Endothelial cell of umbilical vein (primary cell): ENCODE measurements at regions not wholly inside any gene's neighbourhood (a gene's known extent, or its start where the extent isn't known, plus 50 kb on each side); places are given as distances from the start of the nearest gene placed in this dataset.

Source experiments
- BruUV-seq: library from RNA; stranded (reverse); fragments of 400-500 nt; replicated peaks from 2 replicates; lab custom pipeline; 2021; lab: Mats Ljungman, UMichigan
- CTCF ChIA-PET: fragments of 300-600, 350-600 bp; sonication (Branson Sonifier 250); formaldehyde crosslinking; loops from one replicate; lab custom pipeline; 2021; ENCODE audit warnings: antibody characterized with exemption, inconsistent platforms; lab: Charles Lee
- POLR2A ChIA-PET: fragments of 300-600, 350-600 bp; sonication (Branson Sonifier 250); formaldehyde crosslinking; loops from one replicate; lab custom pipeline; 2021; ENCODE audit warnings: antibody characterized with exemption, inconsistent platforms; lab: Charles Lee
- DNase-seq: peaks from one replicate; pipeline ENCODE4 v3.0.0-alpha.2; 2011; ENCODE audit warnings: low read depth, low spot score
- FAIRE-seq: peaks from 2 replicates; lab custom pipeline; 2011; peaks lifted over from hg19 to GRCh38; lab: Jason Lieb, UNC
- H2AFZ ChIP-seq: 2 replicates; pipeline ENCODE4 v1.6.0; 2012; ENCODE audit warnings: low read depth, low read length, control low read depth, inconsistent platforms
- H3K27ac ChIP-seq: 2 replicates; pipeline ENCODE4 v1.5.1; 2011; ENCODE audit warnings: low read depth, mild to moderate bottlenecking, control low read depth, low read length, moderate library complexity; ENCODE audit not compliant: insufficient read depth
- H3K27me3 ChIP-seq, 2 experiments: 2 replicates each; pipeline versions ENCODE4 v1.6.0 to v1.6.1; 2011; ENCODE audit warnings: low read length in 2 of 2, mixed read lengths in 1 of 2; ENCODE audit not compliant: control insufficient read depth in 2 of 2, insufficient read depth in 2 of 2
- H3K36me3 ChIP-seq, 2 experiments: 2 replicates in 1 of 2; 3 replicates in 1 of 2; pipeline ENCODE4 v1.5.1; 2011; ENCODE audit warnings: low read length in 2 of 2, mild to moderate bottlenecking in 1 of 2, moderate library complexity in 1 of 2; ENCODE audit not compliant: control insufficient read depth in 2 of 2, insufficient read depth in 2 of 2; ENCODE audit errors: extremely low read depth in 1 of 2
- H3K4me1 ChIP-seq: 3 replicates; pipeline ENCODE4 v1.5.1; 2011; ENCODE audit warnings: mild to moderate bottlenecking, low read length; ENCODE audit not compliant: control insufficient read depth, insufficient read depth; ENCODE audit errors: extremely low read depth
- H3K4me2 ChIP-seq: 2 replicates; pipeline ENCODE4 v1.6.1; 2011; ENCODE audit warnings: low read length, control low read depth, mixed read lengths; ENCODE audit not compliant: insufficient read depth
- H3K4me3 ChIP-seq, 3 experiments: fragments of 200-600 bp in 1 of 3; sonication (generic), shearing (Covaris generic) in 1 of 3; replicated peaks in 1 of 3; 2 replicates each; pipeline ENCODE4 v1.5.1; 2011 to 2016; ENCODE audit warnings: control low read depth in 3 of 3, low read length in 3 of 3, mild to moderate bottlenecking in 2 of 3, inconsistent platforms in 1 of 3, low read depth in 1 of 3, moderate library complexity in 1 of 3; ENCODE audit not compliant: insufficient read depth in 1 of 3
- H3K79me2 ChIP-seq: 2 replicates; pipeline ENCODE4 v1.6.0; 2012; ENCODE audit warnings: low read length, inconsistent platforms; ENCODE audit not compliant: control insufficient read depth, insufficient read depth
- H3K9ac ChIP-seq: replicated peaks from 2 replicates; pipeline ENCODE3; 2011; ENCODE audit warnings: low read length, control low read depth; ENCODE audit not compliant: insufficient read depth; ENCODE audit errors: extremely low read depth
- H3K9me1 ChIP-seq: replicated peaks from 3 replicates; pipeline ENCODE4 v1.6.0; 2011; ENCODE audit warnings: mild to moderate bottlenecking, low read length; ENCODE audit not compliant: control insufficient read depth, insufficient read depth; ENCODE audit errors: extremely low read depth
- H3K9me3 ChIP-seq: replicated peaks from 2 replicates; pipeline ENCODE4 v1.5.1; 2012; ENCODE audit warnings: low read length, inconsistent platforms; ENCODE audit not compliant: control insufficient read depth, insufficient read depth
- H4K20me1 ChIP-seq: replicated peaks from 2 replicates; pipeline ENCODE3; 2011; ENCODE audit warnings: mild to moderate bottlenecking, low read length; ENCODE audit not compliant: control insufficient read depth, insufficient read depth; ENCODE audit errors: extremely low read depth
- CTCF ChIP-seq, 2 donors: IDR thresholded peaks; 1 replicate in 1 of 2; 2 replicates in 1 of 2; pipeline ENCODE4 v1.5.1; 2011; ENCODE audit warnings: low read length in 2 of 2, mild to moderate bottlenecking in 2 of 2, moderate library complexity in 2 of 2, control low read depth in 1 of 2, inconsistent platforms in 1 of 2, low read depth in 1 of 2; ENCODE audit not compliant: insufficient read depth in 1 of 2; ENCODE audit errors: extremely low read depth in 1 of 2
- EZH2 ChIP-seq: IDR thresholded peaks from 2 replicates; pipeline ENCODE4 v1.6.1; 2012; ENCODE audit warnings: borderline replicate concordance, low read depth, mild to moderate bottlenecking, moderate library complexity, low read length, inconsistent platforms; ENCODE audit not compliant: severe bottlenecking
- FOS ChIP-seq: IDR thresholded peaks from 2 replicates; pipeline ENCODE4 v1.6.1; 2011; ENCODE audit warnings: mild to moderate bottlenecking, low read length, moderate library complexity, borderline replicate concordance; ENCODE audit not compliant: insufficient read depth
- GATA2 ChIP-seq: IDR thresholded peaks from 2 replicates; pipeline ENCODE4 v1.7.0; 2011; ENCODE audit warnings: low read depth, mild to moderate bottlenecking, moderate library complexity, mixed read lengths, low read length; ENCODE audit not compliant: insufficient read length, insufficient read depth
- JUN ChIP-seq: IDR thresholded peaks from 2 replicates; pipeline ENCODE4 v1.6.1; 2011; ENCODE audit warnings: borderline replicate concordance, low read depth; ENCODE audit not compliant: insufficient read length, insufficient read depth
- MYC ChIP-seq: IDR thresholded peaks from one replicate; pipeline ENCODE4 v1.6.1; 2011; ENCODE audit warnings: mild to moderate bottlenecking, low read depth, low read length
- POLR2A ChIP-seq: IDR thresholded peaks from 2 replicates; pipeline ENCODE4 v1.6.1; 2012; ENCODE audit warnings: low read depth, mild to moderate bottlenecking, control low read depth, low read length
- POLR2AphosphoS5 ChIP-seq: IDR thresholded peaks from 2 replicates; pipeline ENCODE4 v1.6.1; 2012; ENCODE audit warnings: low read depth, mild to moderate bottlenecking, control low read depth, low read length, moderate library complexity; ENCODE audit not compliant: insufficient read depth
- dilution Hi-C: fragments of 300-500 bp; cut with MboI; formaldehyde crosslinking; loops from one replicate; pipeline ENCODE4 v1.15.0; 2019; ENCODE audit warnings: low sequenced_read_pairs; ENCODE audit not compliant: extremely low pct_ligation_motif_present
- intact Hi-C: fragments of 100-400 bp; cut with micrococcal nuclease; formaldehyde crosslinking; loops from one replicate; pipeline ENCODE4 v1.10.0; 2022
- TF ChIP-seq, protein P1 (sequence below): IDR thresholded peaks from 2 replicates; pipeline ENCODE4 v1.6.1; 2011; ENCODE audit not compliant: insufficient read depth, insufficient read length

DNA sequence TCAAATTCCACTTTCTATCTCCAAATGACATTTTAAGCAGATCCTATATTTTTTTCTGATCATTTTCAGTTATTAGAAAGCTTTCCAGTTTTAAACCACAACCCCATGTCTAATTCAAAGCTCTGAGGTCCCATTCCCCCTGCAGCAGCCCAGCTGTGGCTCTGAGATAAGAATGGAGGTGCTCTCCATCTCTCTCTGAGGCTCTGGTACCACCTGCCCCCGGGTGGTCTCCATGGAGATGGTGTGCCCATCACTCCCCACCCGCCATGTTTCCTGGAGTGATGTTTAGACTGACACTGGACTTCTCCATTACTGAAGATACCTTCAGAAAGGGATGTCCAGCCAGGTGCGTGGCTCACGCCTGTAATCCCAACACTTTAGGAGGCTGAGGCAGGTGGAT lies 68.1 kb upstream of the SEC14L1 start:
- H4K20me1 ChIP-seq = no peaks in the 10 kb centered on the region
- H3K79me2 ChIP-seq = no peaks in the 10 kb centered on the region
- no peak overlapping the region for H2AFZ ChIP-seq
- H3K27me3 ChIP-seq = peaks cover 11 to 13% of the 10 kb centered on the region in 2 experiments
- no peak overlapping the region for H3K9ac ChIP-seq
- no peaks in the 10 kb centered on the region for H3K36me3 ChIP-seq
- no peak overlapping the region for H3K4me2 ChIP-seq
- no peaks in the 10 kb centered on the region for H3K9me3 ChIP-seq
- no peak for DNase-seq
- ChIA-PET POLR2A (no interaction called here), CTCF (interaction anchor here (1.7 to 3.0 kb wide), 2 partner anchors 16 to 204 kb away, joined by 7 to 20 read pairs; partner anchors contain the start of gene MGAT5B)
- TF ChIP-seq JUN (no peak), MYC (no peak), EZH2 (no peak), POLR2AphosphoS5 (no peak), GATA2 (no peak), FOS (no peak), CTCF (IDR thresholded peaks at IDR 0.05; ENCODE audit: extremely low read depth in 1 of 2, insufficient read depth in 1 of 2, low read depth in 1 of 2, low read length in 2 of 2) (no peak), POLR2A (no peak)
- TF ChIP-seq, protein P1, sequence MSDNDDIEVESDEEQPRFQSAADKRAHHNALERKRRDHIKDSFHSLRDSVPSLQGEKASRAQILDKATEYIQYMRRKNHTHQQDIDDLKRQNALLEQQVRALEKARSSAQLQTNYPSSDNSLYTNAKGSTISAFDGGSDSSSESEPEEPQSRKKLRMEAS = no peak
- FAIRE-seq = no peak
- no TSS peak for BruUV-seq
- no peaks in the 10 kb centered on the region for H3K4me1 ChIP-seq
- dilution Hi-C loops (no loop called here), intact Hi-C loops (no loop called here)
- no peaks in the 10 kb centered on the region for H3K9me1 ChIP-seq
- H3K4me3 ChIP-seq = no peak overlapping the region
- no peak overlapping the region for H3K27ac ChIP-seq
